22Rv1 (cell line): ENCODE measurements at regions not wholly inside any gene's neighbourhood (a gene's known extent, or its start where the extent isn't known, plus 50 kb on each side); places are given as distances from the start of the nearest gene placed in this dataset.

Experiments
- H3K27ac ChIP-seq: fragments of 450-650 bp; 2 replicates; pipeline ENCODE4 v1.5.1; 2017
- CTCF ChIP-seq: fragments of 450-650 bp; IDR thresholded peaks from 2 replicates; pipeline ENCODE4 v1.5.1; 2017; ENCODE audit warnings: mild to moderate bottlenecking
- ZFX ChIP-seq: fragments of 450-650 bp; IDR thresholded peaks from 2 replicates; pipeline ENCODE4 v1.6.1; 2017; ENCODE audit warnings: antibody characterized with exemption, borderline replicate concordance

- H3K27ac ChIP-seq = no peak overlapping the region
Measured at GRCh38 chr7:47153576-47153975, 428.3 kb downstream of the TNS3 start.

GRCh38 chr7:47153058-47153457 lies 428.9 kb downstream of the TNS3 start:
- no peak for TF ChIP-seq CTCF
- no peak overlapping the region for H3K27ac ChIP-seq

More at GRCh38 chr7:47153576-47153975, 428.3 kb downstream of the TNS3 start:
- TF ChIP-seq ZFX (no peak), CTCF (no peak)

GRCh38 chr7:47152307-47152706 lies 429.6 kb downstream of the TNS3 start:
- H3K27ac ChIP-seq = no peak overlapping the region
- TF ChIP-seq ZFX = no peak
- TF ChIP-seq CTCF = no peak

- H3K27ac ChIP-seq = no peak overlapping the region
- TF ChIP-seq CTCF (no peak), ZFX (no peak)
Measured at GRCh38 chr7:47150497-47151260, 431.2 kb downstream of the TNS3 start.

GRCh38 chr7:47149971-47150370 lies 431.9 kb downstream of the TNS3 start:
- no peak for TF ChIP-seq ZFX
- TF ChIP-seq CTCF = no peak
- H3K27ac ChIP-seq = no peak overlapping the region

- H3K27ac ChIP-seq = no peak overlapping the region
- no peak for TF ChIP-seq CTCF
- no peak for TF ChIP-seq ZFX
Measured at GRCh38 chr7:47149208-47149839, 432.6 kb downstream of the TNS3 start.

- no peak for TF ChIP-seq CTCF
- no peak for TF ChIP-seq ZFX
- no peak overlapping the region for H3K27ac ChIP-seq
Measured at GRCh38 chr7:47148536-47149207, 433.2 kb downstream of the TNS3 start.
